ENCODE measurements at regions not wholly inside any gene's neighbourhood (a gene's known extent, or its start where the extent isn't known, plus 50 kb on each side); places are given as distances from the start of the nearest gene placed in this dataset.

DNA sequence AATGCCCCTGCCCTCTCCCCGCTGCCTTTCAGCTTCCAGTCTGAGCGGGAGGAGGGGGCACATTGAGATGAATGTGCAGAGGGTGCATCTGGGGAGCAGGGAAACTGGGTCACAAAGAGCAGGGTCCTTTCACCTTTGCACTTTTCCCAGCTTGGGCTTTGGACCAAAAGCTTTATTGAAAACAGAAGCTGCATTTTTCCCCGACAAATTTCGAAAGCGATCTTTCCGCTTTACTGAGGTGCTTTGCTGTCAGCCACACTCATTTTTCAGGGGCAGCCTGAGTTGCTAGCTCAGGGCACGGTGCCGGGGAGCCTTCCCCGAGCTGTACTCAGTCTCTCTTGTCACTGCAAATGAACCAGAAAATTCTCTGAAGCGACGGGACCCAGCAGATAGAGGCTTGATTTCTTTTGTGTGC lies 283.7 kb upstream of the SOX4 start:
- TF ChIP-seq EZH2 (IDR thresholded peaks at IDR 0.05; ENCODE audit: borderline replicate concordance, insufficient read depth, low read depth, low read length, poor library complexity, severe bottlenecking) (no peak), CTCF (IDR thresholded peaks at IDR 0.05) (no peak)

Measured in B cell (primary cell).